Activated CD4-positive, alpha-beta memory T cell treated with anti-CD3 and anti-CD28 coated beads, Interleukin-2, amount 10 ng/mL, durations not matched to agents 7 days and 5 days (primary cell): ENCODE measurements at regions not wholly inside any gene's neighbourhood (a gene's known extent, or its start where the extent isn't known, plus 50 kb on each side); places are given as distances from the start of the nearest gene placed in this dataset.

ENCODE experiments used
- CTCF ChIA-PET: fragments of 350-600 bp; sonication (Branson Sonifier 250); formaldehyde crosslinking; loops from one replicate; lab custom pipeline; 2021; ENCODE audit warnings: antibody characterized with exemption, inconsistent platforms; lab: Charles Lee
- POLR2A ChIA-PET: fragments of 350-600 bp; sonication (Branson Sonifier 250); formaldehyde crosslinking; loops from one replicate; lab custom pipeline; 2021; ENCODE audit warnings: antibody characterized with exemption; lab: Charles Lee
- DNase-seq: peaks from one replicate; pipeline ENCODE4 v3.0.0-alpha.2; 2020
- H3K27ac Mint-ChIP-seq: one replicate; pipeline ENCODE4 v1.8.0; 2021; ENCODE audit warnings: mild to moderate bottlenecking, mixed read lengths
- H3K27me3 Mint-ChIP-seq: one replicate; pipeline ENCODE4 v1.8.0; 2021; ENCODE audit warnings: mixed read lengths
- H3K36me3 Mint-ChIP-seq: one replicate; pipeline ENCODE4 v1.8.0; 2021; ENCODE audit warnings: low read depth, mixed read lengths
- H3K4me1 Mint-ChIP-seq: one replicate; pipeline ENCODE4 v1.8.0; 2021; ENCODE audit warnings: mixed read lengths
- H3K4me3 Mint-ChIP-seq: one replicate; pipeline ENCODE4 v1.8.0; 2021; ENCODE audit warnings: mild to moderate bottlenecking, mixed read lengths
- H3K9me3 Mint-ChIP-seq: one replicate; pipeline ENCODE4 v1.8.0; 2021; ENCODE audit warnings: mixed read lengths

GRCh38 chr13:81677857-81678256 is 1336.9 kb upstream of the SPRY2 start:
- no peak for DNase-seq
- no peaks in the 10 kb centered on the region for H3K4me1 Mint-ChIP-seq
- H3K27me3 Mint-ChIP-seq = no peaks in the 10 kb centered on the region
- H3K9me3 Mint-ChIP-seq = peaks cover 5% of the 10 kb centered on the region
- no peak overlapping the region for H3K4me3 Mint-ChIP-seq
- H3K27ac Mint-ChIP-seq = no peak overlapping the region
- POLR2A ChIA-PET = no interaction called here
- no peaks in the 10 kb centered on the region for H3K36me3 Mint-ChIP-seq
- CTCF ChIA-PET = no interaction called here

- ChIA-PET POLR2A (no interaction called here), CTCF (no interaction called here)
- H3K9me3 Mint-ChIP-seq = peaks cover 5% of the 10 kb centered on the region
- no peak for DNase-seq
- H3K4me1 Mint-ChIP-seq = no peaks in the 10 kb centered on the region
- H3K4me3 Mint-ChIP-seq = no peak overlapping the region
- H3K36me3 Mint-ChIP-seq = no peaks in the 10 kb centered on the region
- H3K27me3 Mint-ChIP-seq = no peaks in the 10 kb centered on the region
- H3K27ac Mint-ChIP-seq = no peak overlapping the region
These were observed 1335.1 kb upstream of the SPRY2 start for GRCh38 chr13:81676008-81676407.

GRCh38 chr13:81671064-81671463 is 1330.1 kb upstream of the SPRY2 start:
- CTCF ChIA-PET = no interaction called here
- no peaks in the 10 kb centered on the region for H3K27me3 Mint-ChIP-seq
- H3K4me1 Mint-ChIP-seq = no peaks in the 10 kb centered on the region
- peaks cover 2% of the 10 kb centered on the region for H3K9me3 Mint-ChIP-seq
- no peak for DNase-seq
- no peak overlapping the region for H3K27ac Mint-ChIP-seq
- no peaks in the 10 kb centered on the region for H3K36me3 Mint-ChIP-seq
- POLR2A ChIA-PET = no interaction called here
- H3K4me3 Mint-ChIP-seq = no peak overlapping the region

GRCh38 chr13:81670048-81670447 is 1329.1 kb upstream of the SPRY2 start:
- POLR2A ChIA-PET = no interaction called here

GRCh38 chr13:81664872-81665271 is 1323.9 kb upstream of the SPRY2 start:
- POLR2A ChIA-PET = no interaction called here
- H3K27ac Mint-ChIP-seq = no peak overlapping the region
- H3K27me3 Mint-ChIP-seq = no peaks in the 10 kb centered on the region
- DNase-seq = no peak
- H3K36me3 Mint-ChIP-seq = no peaks in the 10 kb centered on the region
- CTCF ChIA-PET = no interaction called here
- H3K4me1 Mint-ChIP-seq = no peaks in the 10 kb centered on the region
- peaks cover 4% of the 10 kb centered on the region for H3K9me3 Mint-ChIP-seq
- no peak overlapping the region for H3K4me3 Mint-ChIP-seq

More at GRCh38 chr13:81670048-81670447, 1329.1 kb upstream of the SPRY2 start:
- Mint-ChIP-seq H3K27ac (no peak overlapping the region), H3K27me3 (no peaks in the 10 kb centered on the region), H3K4me1 (no peaks in the 10 kb centered on the region), H3K36me3 (no peaks in the 10 kb centered on the region), H3K9me3 (peaks cover 2% of the 10 kb centered on the region), H3K4me3 (no peak overlapping the region)
- no peak for DNase-seq
- CTCF ChIA-PET = no interaction called here

- H3K4me3 Mint-ChIP-seq = no peak overlapping the region
- DNase-seq = no peak
- H3K27me3 Mint-ChIP-seq = no peaks in the 10 kb centered on the region
- ChIA-PET POLR2A (no interaction called here), CTCF (no interaction called here)
- peaks cover 15% of the 10 kb centered on the region for H3K9me3 Mint-ChIP-seq
- H3K36me3 Mint-ChIP-seq = no peaks in the 10 kb centered on the region
- no peak overlapping the region for H3K27ac Mint-ChIP-seq
- H3K4me1 Mint-ChIP-seq = no peaks in the 10 kb centered on the region
These were observed 1319.1 kb upstream of the SPRY2 start for GRCh38 chr13:81659984-81660383.

- no peaks in the 10 kb centered on the region for H3K4me1 Mint-ChIP-seq
- DNase-seq = no peak
- H3K4me3 Mint-ChIP-seq = no peak overlapping the region
- no peaks in the 10 kb centered on the region for H3K27me3 Mint-ChIP-seq
- no peaks in the 10 kb centered on the region for H3K36me3 Mint-ChIP-seq
- ChIA-PET CTCF (no interaction called here), POLR2A (no interaction called here)
- peaks cover 15% of the 10 kb centered on the region for H3K9me3 Mint-ChIP-seq
- no peak overlapping the region for H3K27ac Mint-ChIP-seq
These were observed 1317.9 kb upstream of the SPRY2 start for GRCh38 chr13:81658598-81659370.

- Mint-ChIP-seq H3K36me3 (no peaks in the 10 kb centered on the region), H3K4me3 (no peak overlapping the region), H3K9me3 (peaks cover under 1% of the 10 kb centered on the region), H3K4me1 (no peaks in the 10 kb centered on the region), H3K27ac (no peak overlapping the region), H3K27me3 (no peaks in the 10 kb centered on the region)
- no peak for DNase-seq
- CTCF ChIA-PET = no interaction called here
- POLR2A ChIA-PET = no interaction called here
These were observed 1299.2 kb upstream of the SPRY2 start for GRCh38 chr13:81639984-81640582.

GRCh38 chr13:81637457-81637856 is 1296.5 kb upstream of the SPRY2 start:
- CTCF ChIA-PET = no interaction called here
- H3K4me3 Mint-ChIP-seq = no peak overlapping the region
- DNase-seq = no peak
- H3K27ac Mint-ChIP-seq = no peak overlapping the region
- no peaks in the 10 kb centered on the region for H3K9me3 Mint-ChIP-seq
- H3K27me3 Mint-ChIP-seq = no peaks in the 10 kb centered on the region
- H3K36me3 Mint-ChIP-seq = no peaks in the 10 kb centered on the region
- no peaks in the 10 kb centered on the region for H3K4me1 Mint-ChIP-seq
- POLR2A ChIA-PET = no interaction called here

- Mint-ChIP-seq H3K9me3 (no peaks in the 10 kb centered on the region), H3K27me3 (no peaks in the 10 kb centered on the region), H3K4me1 (no peaks in the 10 kb centered on the region), H3K27ac (no peak overlapping the region), H3K4me3 (no peak overlapping the region), H3K36me3 (no peaks in the 10 kb centered on the region)
- POLR2A ChIA-PET = no interaction called here
- CTCF ChIA-PET = no interaction called here
- no peak for DNase-seq
These were observed 1295.2 kb upstream of the SPRY2 start for GRCh38 chr13:81636120-81636519.

- Mint-ChIP-seq H3K27ac (no peak overlapping the region), H3K4me3 (no peak overlapping the region), H3K36me3 (no peaks in the 10 kb centered on the region), H3K27me3 (no peaks in the 10 kb centered on the region), H3K9me3 (peaks cover 2% of the 10 kb centered on the region), H3K4me1 (no peaks in the 10 kb centered on the region)
- DNase-seq = no peak
- ChIA-PET CTCF (no interaction called here), POLR2A (no interaction called here)
These were observed 1274.1 kb upstream of the SPRY2 start for GRCh38 chr13:81615031-81615430.

- H3K27me3 Mint-ChIP-seq = no peaks in the 10 kb centered on the region
- POLR2A ChIA-PET = no interaction called here
- no peak overlapping the region for H3K27ac Mint-ChIP-seq
- H3K36me3 Mint-ChIP-seq = no peaks in the 10 kb centered on the region
- peaks cover 2% of the 10 kb centered on the region for H3K9me3 Mint-ChIP-seq
- H3K4me3 Mint-ChIP-seq = no peak overlapping the region
- DNase-seq = no peak
- no peaks in the 10 kb centered on the region for H3K4me1 Mint-ChIP-seq
- CTCF ChIA-PET = no interaction called here
These were observed 1269.7 kb upstream of the SPRY2 start for GRCh38 chr13:81610644-81611043.

- no peaks in the 10 kb centered on the region for H3K27me3 Mint-ChIP-seq
- no peaks in the 10 kb centered on the region for H3K4me1 Mint-ChIP-seq
- no peak overlapping the region for H3K4me3 Mint-ChIP-seq
- no peak for DNase-seq
- ChIA-PET CTCF (no interaction called here), POLR2A (no interaction called here)
- no peaks in the 10 kb centered on the region for H3K36me3 Mint-ChIP-seq
- H3K27ac Mint-ChIP-seq = no peak overlapping the region
- H3K9me3 Mint-ChIP-seq = peaks cover 2% of the 10 kb centered on the region
These were observed 1268.4 kb upstream of the SPRY2 start for GRCh38 chr13:81609335-81609734.

GRCh38 chr13:81606074-81606473 is 1265.1 kb upstream of the SPRY2 start:
- H3K4me3 Mint-ChIP-seq = no peak overlapping the region
- ChIA-PET CTCF (no interaction called here), POLR2A (no interaction called here)
- H3K4me1 Mint-ChIP-seq = no peaks in the 10 kb centered on the region
- H3K9me3 Mint-ChIP-seq = peaks cover 2% of the 10 kb centered on the region
- no peak for DNase-seq
- no peak overlapping the region for H3K27ac Mint-ChIP-seq
- H3K27me3 Mint-ChIP-seq = no peaks in the 10 kb centered on the region
- no peaks in the 10 kb centered on the region for H3K36me3 Mint-ChIP-seq
